CD8-positive, alpha-beta memory T cell (primary cell): ENCODE measurements at regions not wholly inside any gene's neighbourhood (a gene's known extent, or its start where the extent isn't known, plus 50 kb on each side); places are given as distances from the start of the nearest gene placed in this dataset.
A peak's percentile ranks its signal among the peaks of the same experiment; 100 is the strongest.
"Not testable (repeated sequence)": the region's sequence is repeated elsewhere in the genome, so short reads cannot be mapped to it uniquely, and the experiment has no call there.

Experiments
- CTCF ChIA-PET: fragments of 350-600 bp; sonication (Branson Sonifier 250); formaldehyde crosslinking; loops from one replicate; lab custom pipeline; 2021; ENCODE audit warnings: antibody characterized with exemption; lab: Charles Lee
- POLR2A ChIA-PET: fragments of 350-600 bp; sonication (Branson Sonifier 250); formaldehyde crosslinking; loops from one replicate; lab custom pipeline; 2021; ENCODE audit warnings: antibody characterized with exemption; lab: Charles Lee
- DNase-seq, 5 donors: peaks; one replicate each; pipeline versions ENCODE4 v3.0.0 to v3.0.0-alpha.2; 2020 to 2022; ENCODE audit warnings: mixed read lengths in 1 of 5
- H3K27ac ChIP-seq: one replicate; pipeline ENCODE4 v1.7.0; 2013; ENCODE audit warnings: low read depth, mild to moderate bottlenecking, low read length, moderate library complexity
- H3K27me3 ChIP-seq: 2 replicates; pipeline ENCODE4 v1.7.0; 2013; ENCODE audit warnings: low read length, mild to moderate bottlenecking; ENCODE audit not compliant: insufficient read depth, poor library complexity, severe bottlenecking
- H3K36me3 ChIP-seq: 2 replicates; pipeline ENCODE4 v1.7.0; 2013; ENCODE audit warnings: mild to moderate bottlenecking, low read length, moderate library complexity; ENCODE audit not compliant: insufficient read depth
- H3K4me1 ChIP-seq: 2 replicates; pipeline ENCODE4 v1.7.0; 2013; ENCODE audit warnings: mild to moderate bottlenecking, low read length, moderate library complexity; ENCODE audit not compliant: insufficient read depth
- H3K4me3 ChIP-seq: 2 replicates; pipeline ENCODE4 v1.7.0; 2013; ENCODE audit warnings: mild to moderate bottlenecking, low read length
- H3K9me3 ChIP-seq: 2 replicates; pipeline ENCODE4 v1.7.0; 2013; ENCODE audit warnings: mild to moderate bottlenecking, low read length
- H3K27ac Mint-ChIP-seq, 8 donors: one replicate each; pipeline ENCODE4 v1.8.0; 2020 to 2021; ENCODE audit warnings: mixed read lengths in 8 of 8, mild to moderate bottlenecking in 6 of 8, inconsistent platforms in 3 of 8, moderate library complexity in 3 of 8
- H3K27me3 Mint-ChIP-seq, 2 donors: one replicate each; pipeline ENCODE4 v1.8.0; 2020 to 2021; ENCODE audit warnings: mixed read lengths in 2 of 2, mild to moderate bottlenecking in 1 of 2, moderate library complexity in 1 of 2
- H3K36me3 Mint-ChIP-seq, 3 donors: one replicate each; pipeline ENCODE4 v1.8.0; 2020 to 2021; ENCODE audit warnings: mixed read lengths in 3 of 3, inconsistent platforms in 1 of 3, mild to moderate bottlenecking in 1 of 3
- H3K4me1 Mint-ChIP-seq, 3 donors: one replicate each; pipeline ENCODE4 v1.8.0; 2020 to 2021; ENCODE audit warnings: mixed read lengths in 3 of 3, inconsistent platforms in 1 of 3, mild to moderate bottlenecking in 1 of 3
- H3K4me3 Mint-ChIP-seq, 7 donors: one replicate each; pipeline ENCODE4 v1.8.0; 2020 to 2021; ENCODE audit warnings: mixed read lengths in 7 of 7, mild to moderate bottlenecking in 6 of 7, moderate library complexity in 4 of 7, inconsistent platforms in 2 of 7
- H3K9me3 Mint-ChIP-seq, 5 donors: one replicate each; pipeline ENCODE4 v1.8.0; 2020 to 2022; ENCODE audit warnings: mixed read lengths in 5 of 5, mild to moderate bottlenecking in 3 of 5, moderate library complexity in 2 of 5, inconsistent platforms in 1 of 5

DNA sequence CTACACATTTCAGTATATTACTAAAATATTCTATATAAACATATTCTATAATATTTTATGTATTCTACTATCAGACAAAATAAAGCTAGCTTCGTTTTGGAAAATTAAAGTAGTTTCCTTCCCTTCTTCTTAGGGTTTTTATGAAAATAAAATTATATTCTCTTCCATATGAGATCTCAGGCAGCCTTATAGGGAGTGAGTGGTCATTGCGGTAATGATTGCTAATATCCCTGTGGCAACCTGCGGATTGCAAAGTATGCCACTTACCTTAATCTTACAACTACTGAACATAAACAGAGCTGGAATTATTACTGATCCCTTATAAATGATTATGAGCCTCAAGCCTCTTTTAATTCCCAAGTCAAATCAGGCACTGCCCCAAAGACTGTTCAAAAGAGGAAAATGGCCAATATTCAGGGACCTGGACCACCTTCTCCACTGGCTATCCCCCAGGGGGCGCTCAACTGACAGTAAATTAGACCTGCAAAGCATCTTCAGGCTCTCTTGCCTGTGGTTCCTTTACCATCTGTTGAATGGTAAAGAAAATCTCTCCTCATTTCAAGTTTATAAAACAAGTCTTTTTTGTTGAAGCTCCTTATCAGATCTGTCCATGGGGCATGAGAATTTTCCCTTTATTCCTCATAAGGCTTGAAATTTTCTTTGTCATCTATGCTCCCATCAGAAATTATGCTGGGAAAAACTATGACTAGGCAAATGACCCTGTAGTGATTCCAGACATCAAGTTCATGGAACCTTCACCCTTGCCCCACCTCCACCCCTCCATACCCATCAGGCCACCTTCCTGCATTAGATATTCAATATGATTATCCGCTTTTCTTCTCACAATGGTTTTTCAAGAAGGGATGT is 163.9 kb downstream of the CEMIP2 start:
- H3K27ac ChIP-seq, result no peak overlapping the region
- Mint-ChIP-seq H3K27ac (no peak overlapping the region), H3K27me3 (no peaks in the 10 kb centered on the region), H3K9me3 (no peaks in the 10 kb centered on the region), H3K4me1 (no peaks in the 10 kb centered on the region), H3K4me3 (no peak overlapping the region), H3K36me3 (no peaks in the 10 kb centered on the region)
- no peaks in the 10 kb centered on the region for H3K4me1 ChIP-seq
- CTCF ChIA-PET, result interaction anchor here (0.7 to 2.3 kb wide), 22 partner anchors 10 to 1843 kb away, joined by 3 to 21 read pairs (median 3); no protein-coding TSS in a partner anchor
- H3K9me3 ChIP-seq, result no peaks in the 10 kb centered on the region
- H3K4me3 ChIP-seq, result no peak overlapping the region
- DNase-seq, result peak; percentile 64 to 84 (median 69)
- POLR2A ChIA-PET, result interaction anchor here (1.1 kb wide), 1 partner anchor 163 kb away, joined by 3 read pairs; no protein-coding TSS in a partner anchor
- no peaks in the 10 kb centered on the region for H3K27me3 ChIP-seq
- H3K36me3 ChIP-seq, result no peaks in the 10 kb centered on the region

DNA sequence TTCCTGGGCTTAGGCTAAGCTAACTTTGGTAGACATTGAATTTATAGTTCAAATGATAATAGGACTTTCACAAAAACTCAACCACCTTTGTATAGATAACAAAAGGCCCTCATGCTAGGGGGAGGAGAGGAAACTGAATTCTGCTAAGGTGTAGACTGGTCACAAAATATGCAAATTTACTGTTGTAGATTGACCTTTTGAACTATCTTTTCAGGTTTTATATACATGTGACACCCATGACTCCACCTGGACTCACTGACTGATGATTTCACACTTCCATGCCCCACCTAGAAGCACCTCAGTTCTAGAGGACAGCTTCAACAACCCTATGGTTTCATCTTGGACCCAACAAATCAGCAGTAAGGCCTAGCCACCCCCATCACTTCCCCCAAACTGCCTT is 165.7 kb downstream of the CEMIP2 start:
- DNase-seq, result no peak
- CTCF ChIA-PET, result interaction anchor here (1.1 to 1.7 kb wide), 2 partner anchors 175 to 216 kb away, joined by 3 read pairs; no protein-coding TSS in a partner anchor
- POLR2A ChIA-PET, result no interaction called here
- no peaks in the 10 kb centered on the region for H3K27me3 ChIP-seq
- H3K4me1 ChIP-seq, result no peaks in the 10 kb centered on the region
- H3K4me3 ChIP-seq, result no peak overlapping the region
- no peak overlapping the region for H3K4me3 Mint-ChIP-seq
- H3K27ac Mint-ChIP-seq, result peak overlapping the region in 2 of 8 donors; percentile 7 to 66
- no peaks in the 10 kb centered on the region for H3K9me3 ChIP-seq
- H3K27ac ChIP-seq, result no peak overlapping the region
- H3K36me3 Mint-ChIP-seq, result no peaks in the 10 kb centered on the region
- H3K27me3 Mint-ChIP-seq, result no peaks in the 10 kb centered on the region
- H3K36me3 ChIP-seq, result no peaks in the 10 kb centered on the region
- no peaks in the 10 kb centered on the region for H3K9me3 Mint-ChIP-seq
- H3K4me1 Mint-ChIP-seq, result no peaks in the 10 kb centered on the region

GRCh38 chr9:71595762-71596161 is 172.6 kb downstream of the CEMIP2 start:
- H3K36me3 ChIP-seq, H3K36me3 Mint-ChIP-seq, H3K9me3 ChIP-seq, H3K27ac ChIP-seq, H3K4me1 Mint-ChIP-seq, DNase-seq, H3K27ac Mint-ChIP-seq, H3K27me3 ChIP-seq, CTCF ChIA-PET, POLR2A ChIA-PET, H3K4me3 Mint-ChIP-seq, H3K4me1 ChIP-seq, H3K4me3 ChIP-seq, H3K9me3 Mint-ChIP-seq: not testable (repeated sequence)
- peaks cover 17 to 36% of the 10 kb centered on the region in 2 donors for H3K27me3 Mint-ChIP-seq

- Histone ChIP-seq H3K27ac (no peak overlapping the region), H3K36me3 (no peaks in the 10 kb centered on the region), H3K4me3 (no peak overlapping the region), H3K27me3 (peaks cover 10% of the 10 kb centered on the region), H3K4me1 (no peaks in the 10 kb centered on the region), H3K9me3 (no peaks in the 10 kb centered on the region)
- DNase-seq, result no peak
- Mint-ChIP-seq H3K27me3 (peaks cover 17 to 36% of the 10 kb centered on the region in 2 donors), H3K9me3 (no peaks in the 10 kb centered on the region), H3K4me1 (no peaks in the 10 kb centered on the region), H3K4me3 (no peak overlapping the region), H3K36me3 (no peaks in the 10 kb centered on the region), H3K27ac (no peak overlapping the region)
- ChIA-PET CTCF (interaction anchor here (1.1 to 1.6 kb wide), 2 partner anchors 10 to 224 kb away, joined by 3 to 5 read pairs; no protein-coding TSS in a partner anchor), POLR2A (no interaction called here)
These were observed 173.8 kb downstream of the CEMIP2 start for GRCh38 chr9:71594541-71594940.

DNA sequence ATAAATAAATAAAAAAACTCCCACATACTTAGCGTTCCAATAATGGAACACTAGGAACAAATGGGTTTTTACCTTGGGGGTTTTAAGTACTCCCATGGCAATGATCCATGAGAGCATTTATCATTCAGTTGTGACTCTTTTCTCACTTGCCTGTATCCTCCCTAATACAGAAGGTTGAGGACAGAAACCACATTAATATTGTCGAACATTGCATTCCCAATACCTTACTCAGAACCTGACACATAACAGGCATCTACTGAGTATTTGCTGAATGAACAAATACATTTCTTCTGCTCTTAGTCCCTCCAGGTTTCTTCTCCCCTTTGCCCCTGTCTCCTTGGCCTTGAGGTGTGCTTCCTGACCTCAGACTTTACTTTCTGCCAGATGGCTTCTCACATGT is 175.9 kb downstream of the CEMIP2 start:
- H3K4me3 ChIP-seq, result no peak overlapping the region
- H3K4me3 Mint-ChIP-seq, result no peak overlapping the region
- CTCF ChIA-PET, result no interaction called here

GRCh38 chr9:71590362-71590761 is 178.0 kb downstream of the CEMIP2 start:
- POLR2A ChIA-PET, result no interaction called here
- Mint-ChIP-seq H3K9me3 (no peaks in the 10 kb centered on the region), H3K27ac (no peak overlapping the region), H3K36me3 (peaks cover 0 to 3% (median 0%) of the 10 kb centered on the region in 3 donors), H3K4me3 (no peak overlapping the region), H3K4me1 (no peaks in the 10 kb centered on the region), H3K27me3 (peaks cover 15 to 32% of the 10 kb centered on the region in 2 donors)
- Histone ChIP-seq H3K9me3 (no peaks in the 10 kb centered on the region), H3K27ac (no peak overlapping the region), H3K4me3 (no peak overlapping the region), H3K4me1 (no peaks in the 10 kb centered on the region), H3K27me3 (peaks cover 10% of the 10 kb centered on the region), H3K36me3 (no peaks in the 10 kb centered on the region)
- DNase-seq, result no peak
- CTCF ChIA-PET, result interaction anchor here (1.1 kb wide), 1 partner anchor 7 kb away, joined by 3 read pairs; no protein-coding TSS in a partner anchor

More for the DNA sequence above, 175.9 kb downstream of the CEMIP2 start:
- Histone ChIP-seq H3K4me1 (no peaks in the 10 kb centered on the region), H3K9me3 (no peaks in the 10 kb centered on the region), H3K36me3 (no peaks in the 10 kb centered on the region), H3K27ac (no peak overlapping the region), H3K27me3 (peaks cover 10% of the 10 kb centered on the region)
- Mint-ChIP-seq H3K27me3 (peaks cover 17 to 36% of the 10 kb centered on the region in 2 donors), H3K36me3 (peaks cover 0 to 3% (median 0%) of the 10 kb centered on the region in 3 donors), H3K27ac (no peak overlapping the region), H3K4me1 (no peaks in the 10 kb centered on the region), H3K9me3 (no peaks in the 10 kb centered on the region)
- POLR2A ChIA-PET, result no interaction called here
- no peak for DNase-seq

GRCh38 chr9:71589612-71590011 is 178.7 kb downstream of the CEMIP2 start:
- Histone ChIP-seq H3K4me1 (no peaks in the 10 kb centered on the region), H3K4me3 (no peak overlapping the region), H3K27ac (no peak overlapping the region), H3K9me3 (no peaks in the 10 kb centered on the region), H3K36me3 (no peaks in the 10 kb centered on the region), H3K27me3 (peaks cover 4% of the 10 kb centered on the region)
- Mint-ChIP-seq H3K27ac (no peak overlapping the region), H3K9me3 (no peaks in the 10 kb centered on the region), H3K4me1 (no peaks in the 10 kb centered on the region), H3K4me3 (no peak overlapping the region), H3K36me3 (peaks cover 0 to 3% (median 0%) of the 10 kb centered on the region in 3 donors), H3K27me3 (peaks cover 15 to 24% of the 10 kb centered on the region in 2 donors)
- no peak for DNase-seq
- CTCF ChIA-PET, result no interaction called here
- POLR2A ChIA-PET, result no interaction called here

- POLR2A ChIA-PET, result no interaction called here
- Histone ChIP-seq H3K36me3 (no peaks in the 10 kb centered on the region), H3K4me1 (no peaks in the 10 kb centered on the region), H3K9me3 (no peaks in the 10 kb centered on the region), H3K27me3 (no peaks in the 10 kb centered on the region), H3K4me3 (no peak overlapping the region), H3K27ac (no peak overlapping the region)
- Mint-ChIP-seq H3K4me3 (no peak overlapping the region), H3K27ac (no peak overlapping the region), H3K4me1 (no peaks in the 10 kb centered on the region), H3K9me3 (no peaks in the 10 kb centered on the region), H3K27me3 (peaks cover 7 to 11% of the 10 kb centered on the region in 2 donors), H3K36me3 (peaks cover 0 to 3% (median 0%) of the 10 kb centered on the region in 3 donors)
- no peak for DNase-seq
- CTCF ChIA-PET, result no interaction called here
These were observed 180.5 kb downstream of the CEMIP2 start for GRCh38 chr9:71587576-71588362.
